ENCODE measurements at regions not wholly inside any gene's neighbourhood (a gene's known extent, or its start where the extent isn't known, plus 50 kb on each side); places are given as distances from the start of the nearest gene placed in this dataset.

DNA sequence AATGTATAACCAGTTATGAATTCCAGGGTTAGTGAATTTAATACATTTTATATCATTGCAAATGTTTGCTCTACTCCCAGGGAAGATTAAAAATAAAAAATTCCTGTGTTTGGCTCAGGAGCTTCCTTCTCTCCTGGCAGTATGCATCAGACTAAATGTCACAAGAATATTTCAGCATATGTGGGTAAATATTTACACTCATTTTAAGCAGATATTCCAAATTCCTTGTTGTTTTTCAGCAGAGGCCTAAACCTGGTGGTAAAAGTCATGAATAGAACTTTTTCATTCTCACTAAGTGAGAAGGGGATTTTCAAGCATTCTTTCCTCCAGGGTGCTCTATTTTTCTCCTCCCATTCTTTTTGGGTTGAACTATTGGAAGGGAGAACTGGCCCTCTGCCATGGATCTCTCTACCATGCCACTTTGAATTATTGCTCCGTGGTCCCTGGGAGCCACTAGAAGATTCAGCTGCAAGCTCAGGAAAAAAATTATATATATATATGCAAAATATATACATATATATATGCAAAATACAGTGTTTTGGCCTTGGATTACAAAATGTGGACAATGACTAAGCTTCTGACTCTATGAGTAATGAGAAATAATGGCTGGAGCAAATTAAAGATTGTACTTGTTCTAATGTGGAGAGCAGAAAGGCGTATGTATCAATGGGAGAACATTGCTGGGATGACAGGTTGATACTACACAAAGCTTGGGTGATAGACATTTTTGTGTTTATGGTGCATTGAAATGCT lies 180.6 kb upstream of the PAPPA start:
- no peaks in the 10 kb centered on the region for H3K36me3 ChIP-seq
- no peak overlapping the region for H3K4me3 ChIP-seq
- DNase-seq (ENCODE audit: low spot score in 2 of 2) = no peak
- H3K9me3 ChIP-seq = peaks cover 0 to 5% (median 0%) of the 10 kb centered on the region in 4 donors
- H3K27ac ChIP-seq = no peak overlapping the region
- H3K27me3 ChIP-seq = no peaks in the 10 kb centered on the region
- no peak for TF ChIP-seq POLR2A (IDR thresholded peaks at IDR 0.05)
- no peak for TF ChIP-seq EP300 (IDR thresholded peaks at IDR 0.05)
- TF ChIP-seq CTCF (IDR thresholded peaks at IDR 0.05) = no peak
- 59 to 62% methylated on average over 2 of the region's 2 CpGs for WGBS, 2 donors
- no peaks in the 10 kb centered on the region for H3K4me1 ChIP-seq

DNA sequence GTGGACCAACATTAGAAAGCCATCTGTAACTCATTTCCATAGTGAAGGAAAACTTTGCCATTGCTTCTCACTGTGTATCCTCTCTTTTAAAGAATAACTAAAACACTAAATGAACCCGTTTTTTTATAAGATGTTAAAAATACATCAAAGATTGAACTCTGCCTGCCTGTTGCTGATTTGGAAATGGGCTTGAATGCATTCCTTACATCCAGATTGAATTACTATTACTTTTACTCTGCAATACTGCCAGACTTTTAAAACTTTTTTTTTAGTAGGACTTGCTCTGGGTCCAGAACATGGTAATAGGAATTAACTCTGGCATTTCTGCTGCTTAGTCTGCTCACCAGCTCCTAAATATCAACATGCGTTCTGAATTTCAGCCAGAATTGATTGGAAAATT lies 176.8 kb upstream of the PAPPA start:
- no peaks in the 10 kb centered on the region for H3K36me3 ChIP-seq
- no peaks in the 10 kb centered on the region for H3K4me1 ChIP-seq
- no peak for TF ChIP-seq EP300 (IDR thresholded peaks at IDR 0.05)
- TF ChIP-seq CTCF (IDR thresholded peaks at IDR 0.05) = no peak
- no peak for TF ChIP-seq POLR2A (IDR thresholded peaks at IDR 0.05)
- no peaks in the 10 kb centered on the region for H3K27me3 ChIP-seq
- H3K9me3 ChIP-seq = peaks cover 0 to 5% (median 0%) of the 10 kb centered on the region in 4 donors
- WGBS, 2 donors = 57 to 64% methylated on average over 2 of the region's 2 CpGs
- H3K27ac ChIP-seq = no peak overlapping the region
- DNase-seq (ENCODE audit: low spot score in 2 of 2) = no peak
- no peak overlapping the region for H3K4me3 ChIP-seq

DNA sequence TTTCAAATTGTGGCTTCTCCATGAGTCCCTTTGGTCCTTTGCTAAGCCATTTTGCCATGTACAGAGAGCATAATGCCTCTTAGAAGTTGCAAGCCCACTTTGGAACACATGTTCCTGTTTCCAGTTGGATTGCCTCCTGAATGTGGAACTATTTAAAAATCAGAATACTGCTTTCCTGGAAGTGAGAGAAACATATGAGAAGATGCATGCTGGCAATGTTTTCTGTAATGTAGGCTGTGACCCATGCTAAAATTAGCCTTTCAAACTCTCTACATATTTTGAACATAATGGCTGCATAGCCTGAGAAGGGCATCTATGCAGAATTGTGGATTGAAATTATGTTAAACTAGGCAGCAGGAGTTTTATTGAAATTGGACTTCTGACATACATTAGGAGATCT lies 175.5 kb upstream of the PAPPA start:
- Histone ChIP-seq H3K36me3 (no peaks in the 10 kb centered on the region), H3K27me3 (no peaks in the 10 kb centered on the region), H3K27ac (no peak overlapping the region), H3K4me1 (no peaks in the 10 kb centered on the region), H3K4me3 (no peak overlapping the region), H3K9me3 (peaks cover 0 to 5% (median 0%) of the 10 kb centered on the region in 4 donors)
- TF ChIP-seq CTCF (IDR thresholded peaks at IDR 0.05) (no peak), POLR2A (IDR thresholded peaks at IDR 0.05) (no peak), EP300 (IDR thresholded peaks at IDR 0.05) (no peak)
- no peak for DNase-seq (ENCODE audit: low spot score in 2 of 2)

DNA sequence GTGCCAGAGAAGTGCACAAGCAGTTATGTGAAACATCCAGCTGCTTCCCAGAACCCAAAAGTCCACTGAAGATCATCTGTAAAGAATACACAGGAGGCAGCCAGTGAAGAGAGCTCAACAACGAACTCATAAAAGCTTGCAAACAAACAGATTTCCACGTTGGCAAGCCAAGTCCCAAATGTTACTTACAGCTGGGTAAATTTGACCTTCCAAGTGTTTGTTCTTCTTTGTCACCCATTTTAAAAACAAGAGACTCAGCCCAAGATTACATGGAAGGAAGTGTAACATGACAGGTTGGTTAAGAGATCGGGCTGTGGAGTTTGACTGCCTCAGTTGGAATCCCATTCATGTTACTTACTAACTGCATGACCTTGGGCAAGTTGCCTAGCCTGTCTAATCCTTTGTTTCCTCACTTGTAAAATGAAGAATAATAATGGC lies 174.9 kb upstream of the PAPPA start:
- H3K9me3 ChIP-seq = peaks cover 0 to 5% (median 0%) of the 10 kb centered on the region in 4 donors
- H3K36me3 ChIP-seq = no peaks in the 10 kb centered on the region
- no peaks in the 10 kb centered on the region for H3K4me1 ChIP-seq
- WGBS, 2 donors = 36 to 54% methylated on average over 3 of the region's 3 CpGs
- H3K27me3 ChIP-seq = no peaks in the 10 kb centered on the region
- H3K27ac ChIP-seq = no peak overlapping the region
- H3K4me3 ChIP-seq = no peak overlapping the region
- TF ChIP-seq CTCF (IDR thresholded peaks at IDR 0.05) = no peak
- TF ChIP-seq POLR2A (IDR thresholded peaks at IDR 0.05) = no peak
- TF ChIP-seq EP300 (IDR thresholded peaks at IDR 0.05) = no peak
- no peak for DNase-seq (ENCODE audit: low spot score in 2 of 2)

DNA sequence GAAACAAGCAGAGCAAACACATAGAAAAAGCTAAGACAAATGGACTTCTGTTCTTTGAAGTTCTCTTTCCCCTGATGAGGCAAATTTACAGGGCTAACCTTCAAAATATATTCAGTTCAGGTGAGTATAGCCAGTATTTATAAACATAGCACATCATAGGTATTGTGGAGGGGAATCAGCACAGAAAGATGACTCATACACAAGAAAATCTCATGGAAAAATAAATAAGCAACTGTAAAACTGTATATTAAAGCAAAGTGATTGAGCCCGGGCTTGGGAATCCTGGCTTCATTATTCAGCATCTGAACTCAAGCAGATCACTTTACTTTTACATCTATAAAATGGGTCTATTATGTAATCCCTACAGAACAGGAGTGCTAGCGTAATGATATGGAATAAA lies 173.5 kb upstream of the PAPPA start:
- no peaks in the 10 kb centered on the region for H3K27me3 ChIP-seq
- no peaks in the 10 kb centered on the region for H3K36me3 ChIP-seq
- H3K9me3 ChIP-seq = peaks cover 0 to 5% (median 0%) of the 10 kb centered on the region in 4 donors
- H3K27ac ChIP-seq = no peak overlapping the region
- WGBS, 2 donors = 90 to 92% methylated on average over 2 of the region's 2 CpGs
- TF ChIP-seq POLR2A (IDR thresholded peaks at IDR 0.05) (no peak), EP300 (IDR thresholded peaks at IDR 0.05) (no peak), CTCF (IDR thresholded peaks at IDR 0.05) (no peak)
- no peak overlapping the region for H3K4me3 ChIP-seq
- no peak for DNase-seq (ENCODE audit: low spot score in 2 of 2)
- no peaks in the 10 kb centered on the region for H3K4me1 ChIP-seq

All from tibial nerve (tissue), 4 donors.